K562 (cell line): ENCODE measurements at regions not wholly inside any gene's neighbourhood (a gene's known extent, or its start where the extent isn't known, plus 50 kb on each side); places are given as distances from the start of the nearest gene placed in this dataset.

Source experiments
- ATAC-seq: fragments of 200-7000 bp; cut with Tn5 transposase; 3 replicates; pipeline ENCODE4 v1.9.1; 2020; ENCODE audit warnings: moderate library complexity
- BruUV-seq: library from RNA; stranded (reverse); fragments of 400-500 nt; replicated peaks from 2 replicates; lab custom pipeline; 2021; lab: Mats Ljungman, UMichigan
- CTCF ChIA-PET: fragments of 300-600 bp; formaldehyde crosslinking; extraction: SDS; loops from one replicate; lab custom pipeline; 2021; ENCODE audit warnings: low intra/inter-chr PET ratio; lab: Yijun Ruan, JAX
- POLR2A ChIA-PET: fragments of 300-600, 350-650 bp; sonication (Branson Sonifier 250); formaldehyde crosslinking; extraction: SDS; loops from one replicate; lab custom pipeline; 2021; ENCODE audit warnings: antibody characterized with exemption, inconsistent platforms; lab: Yijun Ruan, JAX
- DNase-seq, 4 experiments: peaks; one replicate each; pipeline versions ENCODE4 v3.0.0 to v3.0.0-alpha.2; 2011 to 2018; ENCODE audit warnings: low spot score in 3 of 4, mixed read lengths in 3 of 4; ENCODE audit errors: extremely low read depth in 1 of 4
- FAIRE-seq: peaks from 2 replicates; lab custom pipeline; 2011; peaks lifted over from hg19 to GRCh38; lab: Jason Lieb, UNC
- H2AFZ ChIP-seq: 2 replicates; pipeline ENCODE4 v1.6.0; 2011; ENCODE audit warnings: low read depth, low read length, control low read depth, inconsistent platforms
- H3K27ac ChIP-seq: fragments of 200-600 bp; 3 replicates; pipeline ENCODE4 v1.8.0; 2011; ENCODE audit warnings: low read depth, mild to moderate bottlenecking, control low read depth, inconsistent platforms, low read length, moderate library complexity, mixed read lengths; ENCODE audit errors: extremely low read depth
- H3K27me3 ChIP-seq, 2 experiments: fragments of 300-600 bp in 1 of 2; 2 replicates in 1 of 2; 3 replicates in 1 of 2; pipeline versions ENCODE4 v1.6.0 to v1.8.0; 2011; ENCODE audit warnings: inconsistent platforms in 2 of 2, low read length in 2 of 2, mild to moderate bottlenecking in 1 of 2, mixed read lengths in 1 of 2, moderate library complexity in 1 of 2; ENCODE audit not compliant: control insufficient read depth in 2 of 2, insufficient read depth in 2 of 2
- H3K36me3 ChIP-seq: fragments of 300-600 bp; 3 replicates; pipeline ENCODE4 v1.8.0; 2011; ENCODE audit warnings: mild to moderate bottlenecking, low read length, inconsistent platforms; ENCODE audit not compliant: control insufficient read depth, insufficient read depth
- H3K4me1 ChIP-seq, 2 experiments: fragments of 200-600 bp in 1 of 2; replicated peaks in 1 of 2; 2 replicates in 1 of 2; 3 replicates in 1 of 2; pipeline versions ENCODE4 v1.5.1 to v1.8.0; 2011; ENCODE audit warnings: inconsistent platforms in 2 of 2, low read length in 2 of 2, mild to moderate bottlenecking in 1 of 2, mixed read lengths in 1 of 2, moderate library complexity in 1 of 2; ENCODE audit not compliant: control insufficient read depth in 2 of 2, insufficient read depth in 2 of 2
- H3K4me2 ChIP-seq: 2 replicates; pipeline ENCODE4 v1.6.1; 2011; ENCODE audit warnings: low read length, control low read depth, inconsistent platforms, mixed read lengths; ENCODE audit not compliant: insufficient read depth
- H3K4me3 ChIP-seq: fragments of 200-600 bp; sonication (generic), shearing (Covaris generic); 2 replicates; pipeline ENCODE4 v1.5.1; 2016; ENCODE audit warnings: control low read depth, inconsistent platforms
- H3K79me2 ChIP-seq: fragments of 200-600 bp; 3 replicates; pipeline ENCODE4 v1.8.0; 2011; ENCODE audit warnings: low read length, inconsistent platforms; ENCODE audit not compliant: control insufficient read depth, insufficient read depth
- H3K9ac ChIP-seq, 2 experiments: 2 replicates each; pipeline versions ENCODE4 v1.6.0 to v1.6.1; 2011; ENCODE audit warnings: low read depth in 2 of 2, low read length in 2 of 2, control low read depth in 1 of 2, inconsistent platforms in 1 of 2, mild to moderate bottlenecking in 1 of 2, mixed read lengths in 1 of 2; ENCODE audit not compliant: insufficient read depth in 1 of 2
- H3K9me1 ChIP-seq: one replicate; pipeline ENCODE4 v1.6.0; 2011; ENCODE audit warnings: inconsistent platforms, mild to moderate bottlenecking, low read length, moderate library complexity; ENCODE audit not compliant: control insufficient read depth, insufficient read depth
- H3K9me3 ChIP-seq: replicated peaks from 2 replicates; pipeline ENCODE4 v1.5.1; 2011; ENCODE audit warnings: low read depth, low read length, inconsistent platforms; ENCODE audit not compliant: control insufficient read depth, insufficient read depth
- H4K20me1 ChIP-seq: replicated peaks from 2 replicates; pipeline ENCODE4 v1.6.1; 2011; ENCODE audit warnings: low read length, inconsistent platforms, mixed read lengths; ENCODE audit not compliant: control insufficient read depth, insufficient read depth
- GABPB2 ChIP-seq: fragments of 250-450 bp; sonication (Bioruptor Pico); conservative IDR thresholded peaks from 2 replicates; pipeline ENCODE4 v1.5.1; 2021; ENCODE audit warnings: mild to moderate bottlenecking
- MYBL2 ChIP-seq, 2 experiments: fragments of 450-650 bp in 1 of 2; sonication (generic) in 1 of 2; formaldehyde crosslinking in 1 of 2; IDR thresholded peaks; 2 replicates each; pipeline versions ENCODE4 v1.6.1 to v1.8.1; 2017 to 2022; ENCODE audit warnings: borderline replicate concordance in 1 of 2, inconsistent platforms in 1 of 2, low read depth in 1 of 2, mild to moderate bottlenecking in 1 of 2, missing genetic modification reagents in 1 of 2, moderate library complexity in 1 of 2
- PREB ChIP-seq: sonication (generic); formaldehyde crosslinking; IDR thresholded peaks from 2 replicates; pipeline ENCODE4 v1.8.1; 2023; ENCODE audit warnings: mild to moderate bottlenecking, missing genetic modification reagents
- STAG1 ChIP-seq: sonication (generic); formaldehyde crosslinking; IDR thresholded peaks from 2 replicates; pipeline ENCODE4 v1.5.0; 2020; ENCODE audit warnings: missing genetic modification reagents, borderline replicate concordance
- WGBS: fragments of 100-300 bp; shearing (Covaris generic); methylation state at CpG from one replicate; pipeline ENCODE4 v1.1.6; 2016; ENCODE audit warnings: low coverage, mixed read lengths; ENCODE audit not compliant: insufficient coverage; ENCODE audit errors: missing lambda C conversion rate; 5-methylcytosine and 5-hydroxymethylcytosine counted together
- in situ Hi-C: fragments of 300-500 bp; cut with MboI; formaldehyde crosslinking; loops from 4 replicates; pipeline ENCODE4 v1.15.0; 2018; ENCODE audit warnings: inconsistent platforms, mixed read lengths
- intact Hi-C: fragments of 100-400 bp; cut with micrococcal nuclease; formaldehyde crosslinking; loops from 2 replicates; pipeline ENCODE4 v1.14.2; 2022

- ChIA-PET POLR2A (no interaction called here), CTCF (no interaction called here)
- no peaks in the 10 kb centered on the region for H3K9me1 ChIP-seq
- intact Hi-C loops = no loop called here
- DNase-seq = no peak
- no TSS peak for BruUV-seq
- 3% methylated on average over 6 of the region's 6 CpGs for WGBS
- H3K79me2 ChIP-seq = no peaks in the 10 kb centered on the region
- H4K20me1 ChIP-seq = no peaks in the 10 kb centered on the region
- H3K27ac ChIP-seq = no peak overlapping the region
- no peaks in the 10 kb centered on the region for H3K4me1 ChIP-seq
- ATAC-seq = no peak
- H3K36me3 ChIP-seq = no peaks in the 10 kb centered on the region
- no peak overlapping the region for H3K4me2 ChIP-seq
- no peak overlapping the region for H3K9ac ChIP-seq
- in situ Hi-C loops = loop anchor here (25.0 kb wide), 1 partner anchor 1582 kb away; no protein-coding TSS in a partner anchor
- no peak for TF ChIP-seq MYBL2 (IDR thresholded peaks at IDR 0.05; ENCODE audit: low read depth)
- TF ChIP-seq MYBL2 (CRISPR knock-in tag; IDR thresholded peaks at IDR 0.05; ENCODE audit: borderline replicate concordance) = no peak
- no peak for TF ChIP-seq STAG1 (CRISPR knock-in tag)
- TF ChIP-seq GABPB2 (CRISPR knock-in tag) = no peak
- FAIRE-seq = no peak
- no peak overlapping the region for H3K4me3 ChIP-seq
- no peaks in the 10 kb centered on the region for H3K27me3 ChIP-seq
- no peak overlapping the region for H2AFZ ChIP-seq
- no peaks in the 10 kb centered on the region; the same call in 1 of the 2 replicates for H3K9me3 ChIP-seq
Observed at GRCh38 chr21:22554690-22555316, 1556.6 kb downstream of the NCAM2 start.

- no peak for FAIRE-seq
- no peaks in the 10 kb centered on the region for H3K4me1 ChIP-seq
Observed at GRCh38 chr21:22556829-22557228, 1558.6 kb downstream of the NCAM2 start.

More at GRCh38 chr21:22556829-22557228, 1558.6 kb downstream of the NCAM2 start:
- no peaks in the 10 kb centered on the region for H4K20me1 ChIP-seq
- H3K79me2 ChIP-seq = no peaks in the 10 kb centered on the region
- ATAC-seq = no peak
- no peaks in the 10 kb centered on the region for H3K9me1 ChIP-seq
- H3K4me2 ChIP-seq = no peak overlapping the region
- H3K36me3 ChIP-seq = no peaks in the 10 kb centered on the region
- ChIA-PET CTCF (no interaction called here), POLR2A (no interaction called here)
- no peak for TF ChIP-seq PREB (CRISPR knock-in tag)
- no peak overlapping the region for H3K4me3 ChIP-seq
- H2AFZ ChIP-seq = no peak overlapping the region
- no peaks in the 10 kb centered on the region; the same call in 1 of the 2 replicates for H3K9me3 ChIP-seq
- intact Hi-C loops (no loop called here), in situ Hi-C loops (loop anchor here (25.0 kb wide), 1 partner anchor 1580 kb away; no protein-coding TSS in a partner anchor)
- H3K9ac ChIP-seq = no peak overlapping the region
- BruUV-seq = no TSS peak
- no peak overlapping the region for H3K27ac ChIP-seq
- H3K27me3 ChIP-seq = no peaks in the 10 kb centered on the region
- DNase-seq = no peak
